ENCODE measurements at regions not wholly inside any gene's neighbourhood (a gene's known extent, or its start where the extent isn't known, plus 50 kb on each side); places are given as distances from the start of the nearest gene placed in this dataset.
"Not testable (repeated sequence)": the region's sequence is repeated elsewhere in the genome, so short reads cannot be mapped to it uniquely, and the experiment has no call there.

DNA sequence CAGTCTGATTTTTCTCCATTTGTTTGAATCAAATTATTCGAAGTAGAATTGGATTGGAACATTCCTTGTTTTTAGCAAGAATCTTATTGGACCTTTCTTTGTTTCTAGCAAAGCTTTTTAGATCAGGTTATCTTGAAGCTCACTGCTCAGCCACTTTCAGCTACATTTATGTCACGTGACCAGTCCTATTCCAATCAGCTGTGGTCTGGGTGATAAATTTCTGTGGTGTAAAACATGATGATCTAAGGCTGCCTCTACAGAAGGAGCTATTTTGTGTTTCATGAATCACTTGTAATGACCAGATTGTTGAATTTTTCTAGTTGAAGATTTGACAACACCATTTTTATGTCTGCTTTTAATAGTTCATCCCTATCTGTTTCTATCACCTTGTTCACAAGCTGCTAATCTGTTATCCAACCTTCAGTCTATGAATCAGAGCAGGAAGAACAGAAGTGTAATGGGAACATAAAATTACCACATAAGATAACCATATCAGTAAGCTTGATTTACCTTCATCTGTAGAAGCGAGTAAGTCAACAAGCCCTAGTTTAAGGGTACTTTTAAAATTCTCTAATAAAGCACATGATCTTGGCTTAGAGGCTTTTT, 101.0 kb upstream of the MAP3K7 start:
- no peak for DNase-seq (ENCODE audit: extremely low spot score, insufficient read length, low read depth)
- no peak for FAIRE-seq

DNA sequence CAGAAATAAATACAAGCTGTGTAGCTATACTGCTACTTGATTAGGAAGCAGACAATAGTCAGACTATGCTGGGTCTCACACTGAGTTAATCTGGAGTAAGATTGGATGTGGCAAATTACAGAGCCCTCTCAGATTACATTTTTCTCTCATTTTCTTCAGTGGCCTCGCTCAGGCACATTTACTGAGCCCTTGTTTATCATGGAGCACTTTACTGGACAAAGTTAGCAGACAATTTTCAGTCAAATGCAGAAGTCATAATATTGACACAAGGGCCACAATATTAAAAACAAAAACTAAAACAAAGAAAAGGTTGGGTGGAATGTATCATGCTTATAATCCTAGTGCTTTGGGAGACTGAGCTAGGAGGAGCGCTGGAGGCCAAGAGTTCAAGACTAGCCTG, 95.0 kb upstream of the MAP3K7 start:
- DNase-seq (ENCODE audit: extremely low spot score, insufficient read length, low read depth) (no peak), FAIRE-seq (no peak)

GRCh38 chr6:90678049-90678779, 91.3 kb upstream of the MAP3K7 start:
- no peak for FAIRE-seq
- DNase-seq (ENCODE audit: extremely low spot score, insufficient read length, low read depth): no peak

DNA sequence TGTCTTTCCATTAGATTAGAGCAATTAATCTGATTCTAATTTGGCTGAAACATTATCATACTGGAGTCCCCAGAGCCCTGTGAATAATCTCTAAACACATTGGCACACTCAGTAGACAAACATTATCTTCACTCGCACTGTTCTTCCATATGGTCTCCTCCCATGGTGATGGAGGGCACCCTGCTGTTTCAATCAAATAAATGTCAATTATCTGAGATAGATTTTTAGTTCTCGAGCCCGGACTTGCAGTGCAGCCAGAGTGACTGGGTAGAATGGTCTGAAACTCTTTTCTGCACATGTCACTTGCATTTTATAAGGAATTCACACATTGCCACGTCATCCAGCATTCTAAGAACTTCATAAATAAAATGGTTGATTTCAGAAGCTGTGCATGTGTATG, 90.6 kb upstream of the MAP3K7 start:
- DNase-seq (ENCODE audit: extremely low spot score, insufficient read length, low read depth): no peak
- no peak for FAIRE-seq

DNA sequence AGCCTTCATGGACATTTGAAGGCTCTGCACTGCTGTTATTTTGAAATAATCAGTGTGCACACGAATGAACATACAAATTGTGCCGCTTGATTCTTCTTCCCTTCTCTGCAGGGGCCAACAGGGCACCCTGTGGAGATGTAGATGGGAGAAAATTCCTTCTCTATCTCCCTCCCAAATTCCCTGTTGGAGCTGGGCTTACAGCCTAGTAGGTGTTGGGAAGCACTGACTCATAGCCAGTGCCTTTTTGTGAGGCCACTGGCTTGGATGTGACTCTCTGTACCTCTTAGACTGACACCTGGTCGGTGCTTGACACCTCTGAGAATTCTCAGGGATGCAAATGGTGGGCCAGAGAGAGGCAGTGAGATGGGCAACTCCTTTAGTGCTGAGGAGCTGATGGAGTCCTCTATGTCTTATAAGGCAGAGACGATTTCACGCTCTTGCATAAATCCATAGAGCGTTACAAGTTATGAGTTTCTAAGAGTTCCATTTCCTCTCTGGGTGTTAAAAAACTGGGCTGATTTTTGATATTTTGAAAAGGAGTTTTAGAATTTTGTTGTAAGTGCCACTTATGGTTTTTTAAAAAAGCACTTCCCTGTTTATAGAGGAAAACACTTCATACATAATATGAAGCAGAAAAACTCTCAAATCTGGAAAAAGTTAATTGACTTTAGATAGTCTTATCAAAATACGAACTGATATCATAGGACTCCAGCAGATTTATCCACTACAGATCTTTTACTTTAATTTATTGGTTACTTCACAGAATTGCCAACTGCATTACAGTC, 89.8 kb upstream of the MAP3K7 start:
- FAIRE-seq: no peak
- DNase-seq (ENCODE audit: extremely low spot score, insufficient read length, low read depth): no peak

DNA sequence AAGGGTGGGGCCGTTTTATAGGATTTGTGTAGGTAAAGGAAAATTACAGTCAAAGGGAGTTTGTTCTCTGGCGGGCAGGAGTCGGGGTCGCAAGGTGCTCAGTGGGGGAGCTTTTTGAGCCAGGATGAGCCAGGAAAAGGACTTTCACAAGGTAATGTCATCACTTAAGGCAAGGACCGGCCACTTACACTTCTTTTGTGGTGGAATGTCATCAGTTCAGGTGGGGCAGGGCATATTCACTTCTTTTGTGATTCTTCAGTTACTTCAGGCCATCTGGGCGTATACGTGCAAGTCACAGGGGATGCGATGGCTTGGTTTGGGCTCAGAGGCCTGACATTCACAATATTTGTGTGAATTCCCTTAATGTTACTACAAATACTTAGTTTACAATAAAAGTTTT, 88.2 kb upstream of the MAP3K7 start:
- DNase-seq (ENCODE audit: extremely low spot score, insufficient read length, low read depth); FAIRE-seq: not testable (repeated sequence)

DNA sequence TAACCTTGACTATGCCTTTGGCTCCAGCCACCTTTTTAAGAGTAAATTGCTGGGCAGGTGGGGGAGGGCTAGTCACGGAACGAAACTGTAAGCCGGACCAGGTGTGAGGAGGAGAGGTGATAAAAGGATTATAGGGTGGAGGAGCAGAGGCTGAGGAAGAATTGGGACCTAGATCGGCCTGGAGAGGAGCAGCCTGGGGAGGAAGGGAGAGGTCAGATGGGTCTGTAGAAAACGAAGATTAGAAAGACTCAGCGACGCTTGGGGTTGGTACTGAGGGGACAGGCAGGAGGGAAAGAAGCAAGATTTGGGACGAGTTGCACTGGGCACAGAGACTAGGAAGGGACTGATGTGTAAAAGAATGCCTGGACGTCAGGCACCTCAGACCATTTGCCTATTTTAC, 87.2 kb upstream of the MAP3K7 start:
- FAIRE-seq; DNase-seq (ENCODE audit: extremely low spot score, insufficient read length, low read depth): not testable (repeated sequence)

GRCh38 chr6:90669846-90670245, 83.0 kb upstream of the MAP3K7 start:
- FAIRE-seq (no peak), DNase-seq (ENCODE audit: extremely low spot score, insufficient read length, low read depth) (no peak)

- DNase-seq (ENCODE audit: extremely low spot score, insufficient read length, low read depth) (no peak), FAIRE-seq (no peak)
Observed at GRCh38 chr6:90669420-90669819, 82.5 kb upstream of the MAP3K7 start.

DNA sequence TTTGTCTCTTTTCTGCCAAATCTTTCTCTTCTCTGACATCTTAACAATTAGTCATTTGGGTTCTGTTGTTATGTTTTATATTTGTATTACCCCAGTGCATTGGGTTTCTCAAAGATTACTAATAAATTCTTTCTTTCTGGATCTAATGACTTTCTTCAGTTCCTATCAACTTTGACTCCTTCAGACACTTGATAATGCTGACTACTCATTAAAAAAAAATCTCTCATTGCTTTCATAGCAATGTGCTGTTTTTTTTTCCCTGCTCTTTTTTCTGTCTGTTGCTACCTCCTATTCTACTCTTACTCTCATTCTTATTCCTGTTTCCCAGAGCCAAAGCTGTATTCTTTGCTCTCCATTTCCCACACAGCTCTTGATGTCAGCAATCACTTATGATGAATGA, 81.3 kb upstream of the MAP3K7 start:
- no peak for DNase-seq (ENCODE audit: extremely low spot score, insufficient read length, low read depth)
- FAIRE-seq: no peak

- no peak for DNase-seq (ENCODE audit: extremely low spot score, insufficient read length, low read depth)
- no peak for FAIRE-seq
Observed at GRCh38 chr6:90663873-90664272, 77.0 kb upstream of the MAP3K7 start.

DNA sequence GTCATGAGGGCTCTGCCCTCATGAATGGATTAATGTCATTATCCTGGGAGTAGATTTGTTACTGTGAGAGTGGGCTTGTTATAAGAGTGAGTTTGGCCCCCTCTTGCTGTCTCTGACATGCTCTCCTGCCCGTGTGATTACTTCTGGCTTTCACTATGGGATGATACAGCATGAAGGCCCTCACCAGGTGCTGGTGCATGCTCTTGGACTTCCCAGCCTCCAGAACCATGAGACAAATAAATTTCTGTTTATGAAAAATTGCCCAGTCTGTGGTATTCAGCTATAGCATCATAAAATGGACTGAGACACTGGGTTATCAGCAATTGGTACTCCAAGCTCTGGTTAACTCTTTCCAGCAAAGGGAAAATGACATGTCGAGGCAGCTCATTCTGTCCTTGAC, 76.2 kb upstream of the MAP3K7 start:
- no peak for DNase-seq (ENCODE audit: extremely low spot score, insufficient read length, low read depth)
- FAIRE-seq: no peak

- DNase-seq (ENCODE audit: extremely low spot score, insufficient read length, low read depth) (no peak), FAIRE-seq (no peak)
Observed at GRCh38 chr6:90660931-90661330, 74.1 kb upstream of the MAP3K7 start.

DNA sequence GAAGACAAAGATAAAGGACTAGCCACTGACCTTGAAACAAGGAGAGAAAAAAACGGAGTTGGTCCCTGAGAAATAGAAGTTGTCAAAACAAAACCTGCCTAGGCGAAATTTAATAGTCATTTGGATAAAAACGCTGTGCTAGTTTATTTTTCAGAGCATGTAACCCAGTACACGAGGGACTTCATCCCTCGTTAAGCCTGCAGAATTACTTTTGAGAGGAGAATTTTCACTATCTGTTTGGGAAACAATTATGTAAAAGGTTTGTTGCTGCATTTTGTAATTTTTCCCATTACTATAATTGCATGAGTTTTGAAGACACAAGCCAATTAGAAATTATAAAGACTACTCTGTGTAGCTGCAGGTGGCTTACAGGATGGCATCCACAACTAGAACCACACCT, 71.6 kb upstream of the MAP3K7 start:
- DNase-seq (ENCODE audit: extremely low spot score, insufficient read length, low read depth) (no peak), FAIRE-seq (no peak)

DNA sequence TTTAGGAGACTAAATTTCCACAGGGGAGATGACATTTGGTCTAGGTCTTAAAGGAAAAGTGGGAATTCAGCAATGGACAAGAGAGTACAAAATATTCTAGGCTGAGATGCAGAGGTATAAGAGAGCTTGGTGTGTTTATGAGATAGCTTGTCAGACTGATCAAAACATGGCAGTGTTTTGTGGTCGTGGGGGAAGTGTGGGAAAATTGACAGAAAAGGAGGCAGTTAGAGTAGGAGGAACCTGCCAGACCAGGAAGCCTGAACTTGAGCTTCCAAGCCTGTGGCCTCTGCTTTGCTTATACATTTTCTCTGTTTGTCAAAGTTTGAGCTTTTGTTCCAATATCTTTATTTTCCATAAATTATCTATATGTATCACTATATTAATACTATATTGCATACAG, 69.5 kb upstream of the MAP3K7 start:
- no peak for FAIRE-seq
- no peak for DNase-seq (ENCODE audit: extremely low spot score, insufficient read length, low read depth)

GRCh38 chr6:90654806-90655205, 67.9 kb upstream of the MAP3K7 start:
- FAIRE-seq (no peak), DNase-seq (ENCODE audit: extremely low spot score, insufficient read length, low read depth) (no peak)

GRCh38 chr6:90654166-90654565, 67.3 kb upstream of the MAP3K7 start:
- no peak for FAIRE-seq

GRCh38 chr6:90653750-90654149, 66.9 kb upstream of the MAP3K7 start:
- DNase-seq (ENCODE audit: extremely low spot score, insufficient read length, low read depth) (no peak), FAIRE-seq (no peak)

More at GRCh38 chr6:90654166-90654565, 67.3 kb upstream of the MAP3K7 start:
- no peak for DNase-seq (ENCODE audit: extremely low spot score, insufficient read length, low read depth)

DNA sequence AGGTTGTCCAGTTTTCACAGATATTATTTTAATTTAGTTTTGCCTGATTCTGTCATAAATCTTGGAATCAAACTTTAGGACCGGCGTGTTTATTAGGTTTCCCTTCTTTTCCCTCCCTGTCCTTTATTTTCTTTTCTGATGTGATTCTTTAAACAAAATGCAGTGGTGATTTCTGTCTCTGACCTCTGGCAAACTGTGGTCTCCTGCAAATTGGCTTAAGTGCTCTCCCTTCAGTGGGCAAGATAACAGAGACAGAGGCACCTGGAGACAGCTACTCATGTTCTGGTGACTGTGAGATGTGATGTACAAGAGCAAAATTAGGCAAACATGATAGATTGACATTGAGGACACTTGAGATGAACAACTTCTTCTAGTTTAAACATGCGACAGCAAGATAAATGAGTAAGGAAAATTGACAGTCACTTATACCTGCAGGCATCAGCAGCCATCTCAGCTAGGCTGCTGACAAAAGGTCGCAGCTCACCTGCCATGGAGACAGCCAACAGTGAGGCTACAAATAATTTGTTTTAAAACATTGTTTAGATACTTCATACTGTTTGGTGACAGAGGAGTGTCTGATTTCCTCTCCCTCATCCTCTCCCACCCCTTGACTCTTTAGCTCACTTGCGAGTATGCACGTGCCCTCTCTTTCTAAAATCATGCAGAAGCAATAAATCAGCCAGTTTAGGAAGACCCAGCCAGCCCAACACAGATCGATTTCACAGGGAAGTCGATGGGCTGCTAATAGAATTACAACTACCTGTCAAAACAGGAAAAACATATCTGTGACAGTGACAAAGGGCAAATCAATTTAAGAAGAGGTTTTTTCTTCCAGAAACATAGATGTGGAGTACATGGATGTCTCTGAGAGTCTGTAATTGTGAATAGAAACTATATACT, 63.4 kb upstream of the MAP3K7 start:
- FAIRE-seq (no peak), DNase-seq (ENCODE audit: extremely low spot score, insufficient read length, low read depth) (no peak)

DNA sequence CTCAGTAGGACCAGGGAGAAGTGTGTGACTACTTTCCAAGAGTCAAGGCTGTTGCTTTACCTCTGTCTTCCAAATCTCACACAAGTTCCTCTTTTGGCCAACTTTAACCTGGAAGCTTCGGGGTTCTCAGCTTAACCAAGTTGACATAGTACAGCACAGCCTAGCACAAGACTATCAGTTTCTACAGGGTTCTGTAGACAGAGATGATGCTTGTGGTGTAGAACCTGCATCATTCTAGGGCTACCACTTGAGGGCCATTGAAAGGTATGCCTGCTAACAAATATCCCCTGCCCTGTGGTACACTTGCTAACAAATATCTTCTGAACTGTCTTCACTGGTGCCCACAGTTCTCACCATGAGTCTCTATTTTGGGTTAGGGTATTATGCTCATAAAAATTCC, 62.0 kb upstream of the MAP3K7 start:
- FAIRE-seq (no peak), DNase-seq (ENCODE audit: extremely low spot score, insufficient read length, low read depth) (no peak)

All from GM18507 (cell line).